ENCODE measurements at regions not wholly inside any gene's neighbourhood (a gene's known extent, or its start where the extent isn't known, plus 50 kb on each side); places are given as distances from the start of the nearest gene placed in this dataset.

DNA sequence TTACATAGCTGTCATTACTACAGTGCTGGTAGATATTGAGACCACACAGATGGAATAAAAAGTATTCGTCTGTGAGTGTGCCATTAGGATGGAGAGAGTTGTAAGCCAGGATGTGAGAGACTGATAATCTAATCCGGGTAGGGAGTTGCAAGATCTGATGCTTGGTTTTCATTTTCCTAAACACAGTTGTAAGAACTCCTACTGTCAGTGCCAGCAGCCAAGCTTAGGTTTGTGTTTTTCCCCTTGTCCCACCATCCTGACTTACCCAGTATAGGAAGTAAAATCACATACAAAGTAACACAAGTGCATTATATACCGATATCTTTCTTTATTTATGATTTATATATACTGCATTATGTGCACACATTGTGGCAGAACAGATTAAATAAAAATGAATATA lies 726.4 kb upstream of the PCDH20 start:
- H2AFZ ChIP-seq (ENCODE audit: low read depth, low read length, poor library complexity, severe bottlenecking): no peak overlapping the region
- CTCF ChIA-PET: no interaction called here
- no peaks in the 10 kb centered on the region for H3K27me3 ChIP-seq (ENCODE audit: insufficient read depth, low read length)
- no peak overlapping the region for H3K9ac ChIP-seq (ENCODE audit: low read length)
- RAD21 ChIA-PET (ENCODE audit: low non-redundant PET in 1 of 2, low total read pairs in 2 of 2, uncharacterized antibody in 2 of 2, unreplicated experiment in 2 of 2): no interaction called here
- H3K79me2 ChIP-seq (ENCODE audit: insufficient read depth, low read length): no peaks in the 10 kb centered on the region
- H3K27ac ChIP-seq (ENCODE audit: low read depth, low read length): no peak overlapping the region
- no peak for ATAC-seq
- TF ChIP-seq ZNF274 (IDR thresholded peaks at IDR 0.05; ENCODE audit: low read depth, low read length): peak; percentile 39
- TF ChIP-seq, protein P1, sequence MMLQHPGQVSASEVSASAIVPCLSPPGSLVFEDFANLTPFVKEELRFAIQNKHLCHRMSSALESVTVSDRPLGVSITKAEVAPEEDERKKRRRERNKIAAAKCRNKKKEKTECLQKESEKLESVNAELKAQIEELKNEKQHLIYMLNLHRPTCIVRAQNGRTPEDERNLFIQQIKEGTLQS (IDR thresholded peaks at IDR 0.05): no peak
- no peaks in the 10 kb centered on the region for H3K4me1 ChIP-seq (ENCODE audit: control insufficient read depth in 1 of 2, insufficient read depth in 2 of 2, low read length in 2 of 2)
- intact Hi-C loops (cut with micrococcal nuclease): no loop called here
- no peaks in the 10 kb centered on the region for H4K20me1 ChIP-seq (ENCODE audit: insufficient read depth)
- H3K4me2 ChIP-seq (ENCODE audit: low read length): no peak overlapping the region
- POLR2A ChIA-PET: no interaction called here
- no peak for DNase-seq (ENCODE audit: low read depth, low spot score)
- H3K4me3 ChIP-seq (replicated peaks in 1 of 2; ENCODE audit: low read depth in 1 of 2, low read length in 2 of 2): no peak overlapping the region
- no peaks in the 10 kb centered on the region for H3K9me2 ChIP-seq (ENCODE audit: insufficient read depth)
- no TSS peak for BruUV-seq (replicated peaks)
- no peaks in the 10 kb centered on the region for H3K36me3 ChIP-seq (ENCODE audit: control insufficient read depth in 1 of 2, insufficient read depth in 2 of 2, low read length in 2 of 2)
- H3K9me3 ChIP-seq (ENCODE audit: control insufficient read depth in 1 of 2, insufficient read depth in 1 of 2, low read depth in 1 of 2, low read length in 2 of 2): no peaks in the 10 kb centered on the region

DNA sequence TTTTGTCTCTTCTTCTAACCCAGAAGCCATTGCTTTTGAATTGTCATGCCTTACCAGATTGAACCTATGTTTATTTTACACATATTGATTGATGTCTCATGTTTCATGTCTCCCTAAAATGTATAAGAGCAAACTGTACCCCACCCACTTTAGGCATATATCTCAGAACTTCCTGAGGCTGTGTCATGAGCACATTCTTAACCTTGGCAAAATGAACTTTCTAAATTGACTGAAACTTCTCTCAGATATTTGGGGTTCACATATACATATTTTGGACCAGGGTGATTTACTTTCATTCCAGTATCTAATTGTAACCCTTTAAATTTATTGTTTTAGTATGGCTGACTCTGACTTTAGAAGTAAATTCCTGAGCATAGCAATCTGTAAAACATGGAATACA lies 723.9 kb upstream of the PCDH20 start:
- H3K4me1 ChIP-seq (ENCODE audit: control insufficient read depth in 1 of 2, insufficient read depth in 2 of 2, low read length in 2 of 2): no peaks in the 10 kb centered on the region
- ChIA-PET POLR2A (no interaction called here), RAD21 (ENCODE audit: low non-redundant PET in 1 of 2, low total read pairs in 2 of 2, uncharacterized antibody in 2 of 2, unreplicated experiment in 2 of 2) (no interaction called here), CTCF (no interaction called here)
- no peaks in the 10 kb centered on the region for H3K9me3 ChIP-seq (ENCODE audit: control insufficient read depth in 1 of 2, insufficient read depth in 1 of 2, low read depth in 1 of 2, low read length in 2 of 2)
- no peak for ATAC-seq
- intact Hi-C loops (cut with micrococcal nuclease): no loop called here
- H3K9me2 ChIP-seq (ENCODE audit: insufficient read depth): no peaks in the 10 kb centered on the region
- no peak overlapping the region for H2AFZ ChIP-seq (ENCODE audit: low read depth, low read length, poor library complexity, severe bottlenecking)
- H3K27ac ChIP-seq (ENCODE audit: low read depth, low read length): no peak overlapping the region
- DNase-seq (ENCODE audit: low read depth, low spot score): no peak
- H3K79me2 ChIP-seq (ENCODE audit: insufficient read depth, low read length): no peaks in the 10 kb centered on the region
- H4K20me1 ChIP-seq (ENCODE audit: insufficient read depth): no peaks in the 10 kb centered on the region
- no peak overlapping the region for H3K9ac ChIP-seq (ENCODE audit: low read length)
- H3K36me3 ChIP-seq (ENCODE audit: control insufficient read depth in 1 of 2, insufficient read depth in 2 of 2, low read length in 2 of 2): no peaks in the 10 kb centered on the region
- TF ChIP-seq SP1 (IDR thresholded peaks at IDR 0.05; ENCODE audit: low read depth): no peak
- TF ChIP-seq EZH2phosphoT487 (IDR thresholded peaks at IDR 0.05; ENCODE audit: borderline replicate concordance): no peak
- TF ChIP-seq YY1 (IDR thresholded peaks at IDR 0.05; ENCODE audit: extremely low read depth, insufficient replicate concordance, low read depth, low read length): no peak
- no peak for TF ChIP-seq CEBPB (IDR thresholded peaks at IDR 0.05; ENCODE audit: low read depth)
- no peak for TF ChIP-seq ZNF274 (IDR thresholded peaks at IDR 0.05; ENCODE audit: low read depth, low read length)
- TF ChIP-seq FOSL1 (IDR thresholded peaks at IDR 0.05; ENCODE audit: low read depth): no peak
- TF ChIP-seq JUND (IDR thresholded peaks at IDR 0.05): no peak
- TF ChIP-seq CBX3 (IDR thresholded peaks at IDR 0.05; ENCODE audit: low read depth): no peak
- TF ChIP-seq POLR2A (IDR thresholded peaks at IDR 0.05; ENCODE audit: borderline replicate concordance, extremely low read depth, insufficient read depth, insufficient read length): no peak
- TF ChIP-seq, protein P2, sequence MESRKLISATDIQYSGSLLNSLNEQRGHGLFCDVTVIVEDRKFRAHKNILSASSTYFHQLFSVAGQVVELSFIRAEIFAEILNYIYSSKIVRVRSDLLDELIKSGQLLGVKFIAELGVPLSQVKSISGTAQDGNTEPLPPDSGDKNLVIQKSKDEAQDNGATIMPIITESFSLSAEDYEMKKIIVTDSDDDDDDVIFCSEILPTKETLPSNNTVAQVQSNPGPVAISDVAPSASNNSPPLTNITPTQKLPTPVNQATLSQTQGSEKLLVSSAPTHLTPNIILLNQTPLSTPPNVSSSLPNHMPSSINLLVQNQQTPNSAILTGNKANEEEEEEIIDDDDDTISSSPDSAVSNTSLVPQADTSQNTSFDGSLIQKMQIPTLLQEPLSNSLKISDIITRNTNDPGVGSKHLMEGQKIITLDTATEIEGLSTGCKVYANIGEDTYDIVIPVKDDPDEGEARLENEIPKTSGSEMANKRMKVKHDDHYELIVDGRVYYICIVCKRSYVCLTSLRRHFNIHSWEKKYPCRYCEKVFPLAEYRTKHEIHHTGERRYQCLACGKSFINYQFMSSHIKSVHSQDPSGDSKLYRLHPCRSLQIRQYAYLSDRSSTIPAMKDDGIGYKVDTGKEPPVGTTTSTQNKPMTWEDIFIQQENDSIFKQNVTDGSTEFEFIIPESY (IDR thresholded peaks at IDR 0.05; ENCODE audit: extremely low read depth, insufficient replicate concordance, low read length): no peak
- TF ChIP-seq RAD21 (IDR thresholded peaks at IDR 0.05; ENCODE audit: low read depth): no peak
- TF ChIP-seq EZH2 (IDR thresholded peaks at IDR 0.05): no peak
- no peak for TF ChIP-seq EGR1 (IDR thresholded peaks at IDR 0.05; ENCODE audit: low read depth)
- TF ChIP-seq, protein P3, sequence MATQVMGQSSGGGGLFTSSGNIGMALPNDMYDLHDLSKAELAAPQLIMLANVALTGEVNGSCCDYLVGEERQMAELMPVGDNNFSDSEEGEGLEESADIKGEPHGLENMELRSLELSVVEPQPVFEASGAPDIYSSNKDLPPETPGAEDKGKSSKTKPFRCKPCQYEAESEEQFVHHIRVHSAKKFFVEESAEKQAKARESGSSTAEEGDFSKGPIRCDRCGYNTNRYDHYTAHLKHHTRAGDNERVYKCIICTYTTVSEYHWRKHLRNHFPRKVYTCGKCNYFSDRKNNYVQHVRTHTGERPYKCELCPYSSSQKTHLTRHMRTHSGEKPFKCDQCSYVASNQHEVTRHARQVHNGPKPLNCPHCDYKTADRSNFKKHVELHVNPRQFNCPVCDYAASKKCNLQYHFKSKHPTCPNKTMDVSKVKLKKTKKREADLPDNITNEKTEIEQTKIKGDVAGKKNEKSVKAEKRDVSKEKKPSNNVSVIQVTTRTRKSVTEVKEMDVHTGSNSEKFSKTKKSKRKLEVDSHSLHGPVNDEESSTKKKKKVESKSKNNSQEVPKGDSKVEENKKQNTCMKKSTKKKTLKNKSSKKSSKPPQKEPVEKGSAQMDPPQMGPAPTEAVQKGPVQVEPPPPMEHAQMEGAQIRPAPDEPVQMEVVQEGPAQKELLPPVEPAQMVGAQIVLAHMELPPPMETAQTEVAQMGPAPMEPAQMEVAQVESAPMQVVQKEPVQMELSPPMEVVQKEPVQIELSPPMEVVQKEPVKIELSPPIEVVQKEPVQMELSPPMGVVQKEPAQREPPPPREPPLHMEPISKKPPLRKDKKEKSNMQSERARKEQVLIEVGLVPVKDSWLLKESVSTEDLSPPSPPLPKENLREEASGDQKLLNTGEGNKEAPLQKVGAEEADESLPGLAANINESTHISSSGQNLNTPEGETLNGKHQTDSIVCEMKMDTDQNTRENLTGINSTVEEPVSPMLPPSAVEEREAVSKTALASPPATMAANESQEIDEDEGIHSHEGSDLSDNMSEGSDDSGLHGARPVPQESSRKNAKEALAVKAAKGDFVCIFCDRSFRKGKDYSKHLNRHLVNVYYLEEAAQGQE (IDR thresholded peaks at IDR 0.05; ENCODE audit: low read depth): no peak
- no peaks in the 10 kb centered on the region for H3K27me3 ChIP-seq (ENCODE audit: insufficient read depth, low read length)
- BruUV-seq (replicated peaks): no TSS peak
- H3K4me3 ChIP-seq (replicated peaks in 1 of 2; ENCODE audit: low read depth in 1 of 2, low read length in 2 of 2): no peak overlapping the region
- H3K4me2 ChIP-seq (ENCODE audit: low read length): no peak overlapping the region

Measured in HCT116 (cell line).